Stomach (tissue), 8 donors: ENCODE measurements at regions not wholly inside any gene's neighbourhood (a gene's known extent, or its start where the extent isn't known, plus 50 kb on each side); places are given as distances from the start of the nearest gene placed in this dataset.

Experiments
- DNase-seq, 2 donors: peaks; one replicate each; pipeline versions ENCODE4 v3.0.0 to v3.0.0-alpha.2; 2013 to 2019
- H3K27ac ChIP-seq, 5 donors: fragments of 200-600 bp in 4 of 5; sonication (generic) in 4 of 5; one replicate each; pipeline ENCODE4 v1.5.1; 2013 to 2019; ENCODE audit warnings: mild to moderate bottlenecking in 1 of 5, moderate library complexity in 1 of 5
- H3K27me3 ChIP-seq, 3 donors: fragments of 200-600 bp; sonication (generic); one replicate each; pipeline ENCODE4 v1.5.1; 2017 to 2019; ENCODE audit warnings: mixed run types in 1 of 3
- H3K36me3 ChIP-seq, 4 donors: fragments of 200-600 bp; sonication (generic); 1 replicate in 3 of 4; 2 replicates in 1 of 4; pipeline ENCODE4 v1.5.1; 2016 to 2019
- H3K4me1 ChIP-seq, 4 donors: fragments of 200-600 bp; sonication (generic); one replicate each; pipeline ENCODE4 v1.5.1; 2016 to 2019
- H3K4me3 ChIP-seq, 4 donors: fragments of 200-600 bp; sonication (generic) in 3 of 4; one replicate each; pipeline ENCODE4 v1.5.1; 2016 to 2019; ENCODE audit warnings: mild to moderate bottlenecking in 1 of 4
- H3K9me3 ChIP-seq, 4 donors: fragments of 200-600 bp; sonication (generic); one replicate each; pipeline ENCODE4 v1.5.1; 2016 to 2019
- CTCF ChIP-seq, 7 experiments: fragments of 450-650 bp in 4 of 7; fragments of 200-600 bp in 3 of 7; sonication (generic) in 3 of 7; IDR thresholded peaks; one replicate each; pipeline ENCODE4 v1.5.1; 2016 to 2019; ENCODE audit warnings: antibody characterized with exemption in 7 of 7, control low read depth in 2 of 7, mild to moderate bottlenecking in 1 of 7
- EP300 ChIP-seq: sonication (generic); formaldehyde crosslinking; IDR thresholded peaks from one replicate; pipeline ENCODE4 v1.6.1; 2017; ENCODE audit warnings: antibody characterized with exemption
- POLR2A ChIP-seq, 4 donors: fragments of 450-650 bp; IDR thresholded peaks; one replicate each; pipeline ENCODE4 v1.6.1; 2016; ENCODE audit warnings: antibody characterized with exemption in 4 of 4, control low read depth in 2 of 4, mild to moderate bottlenecking in 1 of 4, moderate library complexity in 1 of 4
- POLR2AphosphoS5 ChIP-seq, 3 donors: sonication (generic); formaldehyde crosslinking; IDR thresholded peaks; one replicate each; pipeline ENCODE4 v1.6.1; 2016; ENCODE audit warnings: antibody characterized with exemption in 3 of 3
- WGBS, 5 donors: extraction: QIAGEN DNeasy Blood & Tissue Kit in 3 of 5; methylation state at CpG; one replicate each; pipeline versions ENCODE4 v1.1.5 to v1.1.7; 2013 to 2018; 5-methylcytosine and 5-hydroxymethylcytosine counted together
- intact Hi-C: fragments of 100-400 bp; cut with DNase I; formaldehyde crosslinking; loops from one replicate; pipeline ENCODE4 v1.15.1; 2023; ENCODE audit warnings: low total_unique reads
- donor health status: healthy with polysubstance abuse.
- donor health status: Bipolar disorder and iron deficiency.
- donor health status: healthy.

GRCh38 chr1:216936779-216937178 lies 213.6 kb upstream of the ESRRG start:
- intact Hi-C loops: no loop called here

GRCh38 chr1:216935901-216936300 lies 212.7 kb upstream of the ESRRG start:
- H3K27ac ChIP-seq: no peak overlapping the region
- TF ChIP-seq POLR2A (IDR thresholded peaks at IDR 0.05) (no peak), POLR2AphosphoS5 (IDR thresholded peaks at IDR 0.05) (no peak), EP300 (no peak), CTCF (IDR thresholded peaks at IDR 0.05) (no peak)
- no peaks in the 10 kb centered on the region for H3K4me1 ChIP-seq
- no peak overlapping the region for H3K4me3 ChIP-seq
- WGBS, 5 donors: 66 to 77% (median 70%) methylated on average over 3 of the region's 3 CpGs
- no peaks in the 10 kb centered on the region for H3K9me3 ChIP-seq
- no peaks in the 10 kb centered on the region for H3K36me3 ChIP-seq
- no peak for DNase-seq
- no peaks in the 10 kb centered on the region for H3K27me3 ChIP-seq
- intact Hi-C loops: no loop called here

More at GRCh38 chr1:216936779-216937178, 213.6 kb upstream of the ESRRG start:
- Histone ChIP-seq H3K27ac (no peak overlapping the region), H3K4me1 (no peaks in the 10 kb centered on the region), H3K27me3 (no peaks in the 10 kb centered on the region), H3K36me3 (no peaks in the 10 kb centered on the region), H3K9me3 (no peaks in the 10 kb centered on the region), H3K4me3 (no peak overlapping the region)
- DNase-seq: no peak
- no peak for TF ChIP-seq POLR2A (IDR thresholded peaks at IDR 0.05)
- TF ChIP-seq POLR2AphosphoS5 (IDR thresholded peaks at IDR 0.05): no peak
- TF ChIP-seq CTCF (IDR thresholded peaks at IDR 0.05): no peak
- no peak for TF ChIP-seq EP300
- 58 to 91% (median 80%) methylated on average over 1 of the region's 1 CpG for WGBS, 5 donors

- WGBS, 5 donors: 94 to 99% (median 98%) methylated on average over 3 of the region's 3 CpGs
- Histone ChIP-seq H3K4me3 (no peak overlapping the region), H3K27ac (no peak overlapping the region), H3K4me1 (no peaks in the 10 kb centered on the region), H3K27me3 (no peaks in the 10 kb centered on the region), H3K36me3 (no peaks in the 10 kb centered on the region), H3K9me3 (no peaks in the 10 kb centered on the region)
- intact Hi-C loops: no loop called here
- DNase-seq: no peak
- no peak for TF ChIP-seq CTCF (IDR thresholded peaks at IDR 0.05)
- TF ChIP-seq POLR2AphosphoS5 (IDR thresholded peaks at IDR 0.05): no peak
- TF ChIP-seq POLR2A (IDR thresholded peaks at IDR 0.05): no peak
- no peak for TF ChIP-seq EP300
These were observed 209.2 kb upstream of the ESRRG start for GRCh38 chr1:216932424-216932823.

GRCh38 chr1:216929870-216930582 lies 206.8 kb upstream of the ESRRG start:
- H3K27ac ChIP-seq: no peak overlapping the region
- H3K4me1 ChIP-seq: no peaks in the 10 kb centered on the region
- TF ChIP-seq CTCF (IDR thresholded peaks at IDR 0.05): no peak
- TF ChIP-seq POLR2A (IDR thresholded peaks at IDR 0.05): no peak
- no peak for TF ChIP-seq EP300
- TF ChIP-seq POLR2AphosphoS5 (IDR thresholded peaks at IDR 0.05): no peak
- H3K36me3 ChIP-seq: no peaks in the 10 kb centered on the region
- no peak overlapping the region for H3K4me3 ChIP-seq
- H3K9me3 ChIP-seq: no peaks in the 10 kb centered on the region
- 74 to 79% (median 75%) methylated on average over 2 of the region's 2 CpGs for whole genome bisulfite sequencing, 5 donors
- H3K27me3 ChIP-seq: no peaks in the 10 kb centered on the region
- no peak for DNase-seq
- intact Hi-C loops: no loop called here
